ENCODE measurements at regions not wholly inside any gene's neighbourhood (a gene's known extent, or its start where the extent isn't known, plus 50 kb on each side); places are given as distances from the start of the nearest gene placed in this dataset.

DNA sequence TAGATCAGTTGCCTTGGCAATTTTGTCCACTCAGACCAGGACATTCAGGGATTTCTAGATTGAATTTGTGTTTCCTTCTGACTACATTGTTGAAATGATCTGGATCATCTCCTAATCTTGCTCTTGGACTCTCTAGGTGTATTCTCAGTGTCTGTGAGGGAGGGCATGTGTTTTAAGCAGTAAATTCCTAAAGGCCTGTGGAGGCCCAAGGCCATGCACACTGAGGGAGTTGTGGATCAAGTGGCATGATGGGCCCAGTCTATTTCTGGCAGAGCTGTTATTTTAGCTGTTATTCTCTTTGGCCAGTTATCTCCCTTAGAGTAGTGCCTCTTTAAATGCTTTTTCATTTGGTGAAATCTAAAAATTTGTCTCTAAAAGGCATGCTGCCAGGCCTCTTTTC is 144.9 kb downstream of the RPIA start:
- Histone ChIP-seq H3K9me3 (no peaks in the 10 kb centered on the region), H3K27ac (no peak overlapping the region), H3K4me1 (no peaks in the 10 kb centered on the region), H3K36me3 (no peaks in the 10 kb centered on the region), H3K27me3 (no peaks in the 10 kb centered on the region), H3K4me3 (no peak overlapping the region)
- intact Hi-C loops (cut with DNase I): no loop called here
- no peak for DNase-seq
- TF ChIP-seq, protein P1, sequence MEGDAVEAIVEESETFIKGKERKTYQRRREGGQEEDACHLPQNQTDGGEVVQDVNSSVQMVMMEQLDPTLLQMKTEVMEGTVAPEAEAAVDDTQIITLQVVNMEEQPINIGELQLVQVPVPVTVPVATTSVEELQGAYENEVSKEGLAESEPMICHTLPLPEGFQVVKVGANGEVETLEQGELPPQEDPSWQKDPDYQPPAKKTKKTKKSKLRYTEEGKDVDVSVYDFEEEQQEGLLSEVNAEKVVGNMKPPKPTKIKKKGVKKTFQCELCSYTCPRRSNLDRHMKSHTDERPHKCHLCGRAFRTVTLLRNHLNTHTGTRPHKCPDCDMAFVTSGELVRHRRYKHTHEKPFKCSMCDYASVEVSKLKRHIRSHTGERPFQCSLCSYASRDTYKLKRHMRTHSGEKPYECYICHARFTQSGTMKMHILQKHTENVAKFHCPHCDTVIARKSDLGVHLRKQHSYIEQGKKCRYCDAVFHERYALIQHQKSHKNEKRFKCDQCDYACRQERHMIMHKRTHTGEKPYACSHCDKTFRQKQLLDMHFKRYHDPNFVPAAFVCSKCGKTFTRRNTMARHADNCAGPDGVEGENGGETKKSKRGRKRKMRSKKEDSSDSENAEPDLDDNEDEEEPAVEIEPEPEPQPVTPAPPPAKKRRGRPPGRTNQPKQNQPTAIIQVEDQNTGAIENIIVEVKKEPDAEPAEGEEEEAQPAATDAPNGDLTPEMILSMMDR (IDR thresholded peaks at IDR 0.05): no peak
- no peak for ATAC-seq

DNA sequence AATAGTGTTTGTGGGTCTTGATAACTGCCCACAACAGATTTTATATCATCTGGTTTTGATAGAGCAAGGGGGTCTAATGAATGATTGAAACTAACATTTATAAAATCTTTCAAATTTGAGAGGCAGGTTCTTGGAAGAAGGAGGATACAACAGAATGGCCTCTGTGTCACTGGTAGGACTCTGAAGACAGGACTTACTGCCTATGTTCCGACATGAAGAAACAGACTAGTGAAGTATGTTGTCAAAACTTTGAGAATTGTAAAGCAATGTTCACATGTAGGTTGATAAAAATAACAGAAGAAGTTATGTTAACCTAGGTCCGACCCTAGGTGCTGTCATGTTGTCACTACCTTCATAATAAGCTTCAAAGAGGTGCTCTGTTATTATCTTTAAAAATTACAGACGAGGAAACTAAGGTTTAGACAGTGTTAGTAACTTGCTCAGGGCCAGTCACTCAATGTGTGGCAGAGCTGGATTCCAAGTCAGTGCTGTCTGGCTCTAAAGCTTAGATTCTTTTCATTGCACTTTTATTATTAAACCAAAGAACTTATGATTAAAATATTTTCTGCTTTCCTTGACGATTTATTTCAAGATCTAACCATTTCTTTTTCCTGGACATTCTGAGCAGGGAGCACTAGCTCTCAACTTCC is 146.2 kb downstream of the RPIA start:
- no peak overlapping the region for H3K4me3 ChIP-seq
- no peak for ATAC-seq
- no peaks in the 10 kb centered on the region for H3K9me3 ChIP-seq
- TF ChIP-seq, protein P1 (IDR thresholded peaks at IDR 0.05): no peak
- intact Hi-C loops (cut with DNase I): no loop called here
- H3K4me1 ChIP-seq: no peaks in the 10 kb centered on the region
- no peaks in the 10 kb centered on the region for H3K36me3 ChIP-seq
- no peaks in the 10 kb centered on the region for H3K27me3 ChIP-seq
- no peak overlapping the region for H3K27ac ChIP-seq
- no peak for DNase-seq

DNA sequence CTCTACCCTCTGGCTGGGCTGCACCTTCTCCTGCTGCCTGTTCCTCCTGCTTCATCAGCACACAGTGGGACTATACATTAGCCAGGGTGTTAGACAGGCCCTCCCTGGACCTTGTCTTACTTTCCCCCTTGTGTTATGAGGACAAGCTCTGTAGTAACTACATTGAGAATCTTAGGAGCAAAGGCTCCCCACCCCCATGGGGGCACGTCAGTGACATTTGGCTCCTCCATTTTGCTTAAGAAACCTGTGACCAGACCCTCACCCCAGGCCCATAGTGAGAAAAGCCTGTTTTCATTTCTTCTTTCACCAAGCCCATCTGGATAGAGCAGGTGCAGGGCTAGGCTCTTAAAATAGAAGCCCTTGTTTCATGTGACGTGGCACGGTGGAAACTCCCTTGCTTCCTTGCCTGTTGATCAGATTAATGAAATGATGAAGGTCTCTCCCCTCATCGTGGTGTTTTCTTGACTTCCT is 146.7 kb downstream of the RPIA start:
- ATAC-seq (no peak), DNase-seq (no peak)
- Histone ChIP-seq H3K4me1 (no peaks in the 10 kb centered on the region), H3K27me3 (no peaks in the 10 kb centered on the region), H3K4me3 (no peak overlapping the region), H3K36me3 (no peaks in the 10 kb centered on the region), H3K9me3 (no peaks in the 10 kb centered on the region), H3K27ac (no peak overlapping the region)
- intact Hi-C loops (cut with DNase I): no loop called here
- TF ChIP-seq, protein P1 (IDR thresholded peaks at IDR 0.05): no peak

DNA sequence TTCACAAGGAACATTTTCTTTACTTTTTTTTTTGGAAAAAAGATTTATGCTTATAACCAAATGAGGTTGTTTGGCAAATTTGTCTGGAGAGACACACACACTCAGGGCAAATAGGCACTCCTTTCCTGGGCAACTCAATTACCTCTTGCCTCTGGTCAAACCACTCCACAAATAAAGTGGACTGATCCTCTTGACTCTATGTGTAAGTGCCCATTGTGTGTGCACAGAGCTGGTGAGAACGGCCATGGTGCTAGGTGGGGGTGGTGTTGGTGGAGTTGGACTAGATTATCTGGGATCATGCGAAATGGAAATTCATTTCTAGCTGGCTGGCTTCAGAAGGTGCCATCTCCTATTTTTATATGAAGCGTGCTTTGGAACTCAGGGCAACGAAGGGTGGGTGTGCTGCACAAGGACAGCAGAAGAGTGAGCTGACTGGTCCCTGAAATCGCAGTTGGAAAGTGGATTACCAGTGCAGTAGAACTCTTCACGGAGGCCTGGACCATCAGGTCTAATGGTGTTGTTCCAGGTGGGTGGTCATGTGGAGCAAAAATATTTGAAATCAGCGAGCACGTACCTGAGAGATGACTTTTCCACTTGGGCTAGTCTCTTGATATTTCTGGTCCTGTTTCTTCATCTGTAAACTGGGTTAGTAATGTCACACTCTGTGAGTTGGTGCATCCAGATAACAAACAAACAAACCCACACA is 149.9 kb downstream of the RPIA start:
- Histone ChIP-seq H3K36me3 (no peaks in the 10 kb centered on the region), H3K27me3 (no peaks in the 10 kb centered on the region), H3K27ac (no peak overlapping the region), H3K4me3 (no peak overlapping the region), H3K9me3 (no peaks in the 10 kb centered on the region), H3K4me1 (no peaks in the 10 kb centered on the region)
- ATAC-seq: peak; percentile 81
- DNase-seq: peak in 1 of 4 donors; percentile 60
- intact Hi-C loops (cut with DNase I): no loop called here
- TF ChIP-seq, protein P1 (IDR thresholded peaks at IDR 0.05): no peak

DNA sequence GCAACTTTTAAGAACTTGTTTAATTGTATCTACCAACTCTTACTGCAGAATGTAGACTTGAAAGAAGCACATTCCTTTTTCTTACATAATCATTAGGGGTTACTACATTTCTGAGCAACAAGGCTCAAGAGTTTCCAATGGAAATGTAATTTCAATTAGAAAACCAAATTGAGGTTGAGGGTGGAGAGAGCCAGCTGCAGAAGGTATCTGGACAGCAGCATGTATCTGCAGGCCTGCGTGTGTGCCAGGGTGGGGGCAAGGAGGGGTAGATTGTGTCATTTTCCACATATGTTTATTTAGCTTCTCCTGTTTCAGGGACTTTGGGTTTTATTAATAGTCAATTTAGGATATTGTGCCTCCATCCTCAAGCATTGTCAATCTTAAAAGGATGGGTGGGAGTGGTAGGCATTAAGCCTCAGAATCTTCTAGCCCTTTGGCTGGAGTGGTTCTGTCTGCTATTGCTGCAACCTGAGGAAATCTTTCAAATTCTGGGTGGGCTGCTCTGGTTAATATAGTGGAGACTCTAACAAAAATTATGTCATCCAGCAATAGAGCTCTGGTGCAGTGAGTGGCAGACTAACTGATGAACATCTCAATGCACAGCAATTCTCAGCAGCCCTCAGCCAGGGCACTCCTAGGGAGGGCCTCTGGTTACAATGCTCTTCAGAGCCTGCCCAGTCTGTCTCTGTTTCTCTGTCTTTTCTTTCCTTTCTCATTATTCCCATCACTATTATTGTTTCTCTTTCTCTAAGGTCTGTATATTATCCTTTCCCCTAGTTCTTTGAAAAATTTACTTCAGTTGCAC is 151.4 kb downstream of the RPIA start:
- no peak overlapping the region for H3K4me3 ChIP-seq
- DNase-seq (no peak), ATAC-seq (peak; percentile 28)
- H3K27ac ChIP-seq: no peak overlapping the region
- H3K27me3 ChIP-seq: no peaks in the 10 kb centered on the region
- TF ChIP-seq, protein P1 (IDR thresholded peaks at IDR 0.05): no peak
- intact Hi-C loops (cut with DNase I): no loop called here
- no peaks in the 10 kb centered on the region for H3K9me3 ChIP-seq
- no peaks in the 10 kb centered on the region for H3K36me3 ChIP-seq
- no peaks in the 10 kb centered on the region for H3K4me1 ChIP-seq

All from left lung (tissue), 4 donors.